Activated CD4-positive, alpha-beta memory T cell treated with anti-CD3 and anti-CD28 coated beads, Interleukin-2, amount 10 ng/mL, durations not matched to agents 7 days and 5 days (primary cell): ENCODE measurements at regions not wholly inside any gene's neighbourhood (a gene's known extent, or its start where the extent isn't known, plus 50 kb on each side); places are given as distances from the start of the nearest gene placed in this dataset.

ENCODE experiments used
- CTCF ChIA-PET: fragments of 350-600 bp; sonication (Branson Sonifier 250); formaldehyde crosslinking; loops from one replicate; lab custom pipeline; 2021; ENCODE audit warnings: antibody characterized with exemption, inconsistent platforms; lab: Charles Lee
- POLR2A ChIA-PET: fragments of 350-600 bp; sonication (Branson Sonifier 250); formaldehyde crosslinking; loops from one replicate; lab custom pipeline; 2021; ENCODE audit warnings: antibody characterized with exemption; lab: Charles Lee
- DNase-seq: peaks from one replicate; pipeline ENCODE4 v3.0.0-alpha.2; 2020
- H3K27ac Mint-ChIP-seq: one replicate; pipeline ENCODE4 v1.8.0; 2021; ENCODE audit warnings: mild to moderate bottlenecking, mixed read lengths
- H3K27me3 Mint-ChIP-seq: one replicate; pipeline ENCODE4 v1.8.0; 2021; ENCODE audit warnings: mixed read lengths
- H3K36me3 Mint-ChIP-seq: one replicate; pipeline ENCODE4 v1.8.0; 2021; ENCODE audit warnings: low read depth, mixed read lengths
- H3K4me1 Mint-ChIP-seq: one replicate; pipeline ENCODE4 v1.8.0; 2021; ENCODE audit warnings: mixed read lengths
- H3K4me3 Mint-ChIP-seq: one replicate; pipeline ENCODE4 v1.8.0; 2021; ENCODE audit warnings: mild to moderate bottlenecking, mixed read lengths
- H3K9me3 Mint-ChIP-seq: one replicate; pipeline ENCODE4 v1.8.0; 2021; ENCODE audit warnings: mixed read lengths

DNA sequence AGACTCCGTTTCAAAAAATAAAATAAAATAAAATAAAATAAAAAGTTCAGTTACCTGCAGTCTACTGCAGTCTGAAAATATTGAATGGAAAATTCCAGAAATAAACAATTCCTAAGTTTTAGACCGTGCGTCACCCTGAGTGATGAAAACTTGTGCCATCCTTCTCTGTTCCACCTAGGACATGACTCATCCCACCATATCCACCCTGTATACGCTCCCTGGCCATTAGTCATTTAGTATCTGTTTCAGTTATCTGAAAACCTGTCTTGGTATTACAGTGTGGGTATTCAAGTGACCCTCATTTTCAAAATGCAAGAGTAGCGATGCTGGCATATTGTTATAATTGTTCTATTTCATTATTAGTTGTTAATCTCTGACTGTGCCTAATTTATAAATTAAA lies 51.8 kb upstream of the TEX48 start:
- peaks cover 49% of the 10 kb centered on the region for H3K4me1 Mint-ChIP-seq
- H3K27ac Mint-ChIP-seq = no peak overlapping the region
- H3K27me3 Mint-ChIP-seq = no peaks in the 10 kb centered on the region
- ChIA-PET POLR2A (interaction anchor here (0.7 to 6.7 kb wide), 6 partner anchors 12 to 346 kb away, joined by 3 to 92 read pairs (median 20); partner anchors contain the start of genes AKNA and TNFSF8), CTCF (interaction anchor here (1.0 to 11.2 kb wide), 5 partner anchors 39 to 256 kb away, joined by 3 to 167 read pairs (median 10); partner anchors contain the start of gene TEX48)
- peaks cover 19% of the 10 kb centered on the region for H3K36me3 Mint-ChIP-seq
- no peak for DNase-seq
- H3K4me3 Mint-ChIP-seq = no peak overlapping the region
- H3K9me3 Mint-ChIP-seq = no peaks in the 10 kb centered on the region

- Mint-ChIP-seq H3K27ac (no peak overlapping the region), H3K27me3 (no peaks in the 10 kb centered on the region), H3K36me3 (peaks cover 28% of the 10 kb centered on the region), H3K4me1 (peaks cover 40% of the 10 kb centered on the region), H3K9me3 (peaks cover 7% of the 10 kb centered on the region), H3K4me3 (no peak overlapping the region)
- POLR2A ChIA-PET = interaction anchor here (1.5 to 6.7 kb wide), 3 partner anchors 11 to 43 kb away, joined by 4 to 92 read pairs (median 61); no protein-coding TSS in a partner anchor
- DNase-seq = no peak
- CTCF ChIA-PET = interaction anchor here (1.0 to 8.8 kb wide), 2 partner anchors 44 to 51 kb away, joined by 3 to 144 read pairs; partner anchors contain the start of gene TEX48
Measured at GRCh38 chr9:114732823-114733222, 50.8 kb upstream of the TEX48 start.
